Lung (tissue), 11 donors: ENCODE measurements at regions not wholly inside any gene's neighbourhood (a gene's known extent, or its start where the extent isn't known, plus 50 kb on each side); places are given as distances from the start of the nearest gene placed in this dataset.

Experiments used
- ATAC-seq: fragments of 200-7000 bp; cut with Tn5 transposase; one replicate; pipeline ENCODE4 v1.9.1; 2020; ENCODE audit warnings: moderate number of reproducible peaks; ENCODE audit not compliant: insufficient read depth, low FRiP score
- DNase-seq, 3 donors: peaks; one replicate each; pipeline ENCODE4 v3.0.0-alpha.2; 2013 to 2017
- H3K27ac ChIP-seq, 2 donors: one replicate each; pipeline ENCODE4 v1.5.1; 2013; ENCODE audit warnings: mild to moderate bottlenecking in 2 of 2, moderate library complexity in 2 of 2, control low read depth in 1 of 2, inconsistent platforms in 1 of 2, low read depth in 1 of 2, low read length in 1 of 2
- H3K27me3 ChIP-seq, 3 donors: one replicate each; pipeline ENCODE4 v1.5.1; 2013; ENCODE audit warnings: low read length in 2 of 3; ENCODE audit not compliant: control insufficient read depth in 3 of 3, insufficient read depth in 3 of 3
- H3K36me3 ChIP-seq, 4 donors: one replicate each; pipeline ENCODE4 v1.5.1; 2013; ENCODE audit warnings: low read length in 4 of 4, mild to moderate bottlenecking in 1 of 4, moderate library complexity in 1 of 4; ENCODE audit not compliant: control insufficient read depth in 4 of 4, insufficient read depth in 4 of 4
- H3K4me1 ChIP-seq, 5 donors: one replicate each; pipeline ENCODE4 v1.5.1; 2013; ENCODE audit warnings: low read length in 5 of 5, mild to moderate bottlenecking in 2 of 5, moderate library complexity in 1 of 5; ENCODE audit not compliant: control insufficient read depth in 5 of 5, insufficient read depth in 5 of 5
- H3K4me3 ChIP-seq: one replicate; pipeline ENCODE4 v1.5.1; 2013; ENCODE audit warnings: mild to moderate bottlenecking, control low read depth, moderate library complexity
- H3K9ac ChIP-seq, 2 donors: one replicate each; pipeline ENCODE4 v1.5.1; 2013; ENCODE audit warnings: low read length in 2 of 2, control low read depth in 1 of 2; ENCODE audit not compliant: insufficient read depth in 1 of 2
- H3K9me3 ChIP-seq, 4 donors: one replicate each; pipeline ENCODE4 v1.5.1; 2013; ENCODE audit warnings: low read length in 3 of 4, mild to moderate bottlenecking in 1 of 4, moderate library complexity in 1 of 4; ENCODE audit not compliant: control insufficient read depth in 4 of 4, insufficient read depth in 3 of 4
- WGBS, 2 donors: extraction: QIAGEN DNeasy Blood & Tissue Kit; methylation state at CpG; one replicate each; pipeline ENCODE4 v1.1.7; 2013; 5-methylcytosine and 5-hydroxymethylcytosine counted together
- TF ChIP-seq, protein P1 (sequence below): IDR thresholded peaks from 2 replicates; pipeline ENCODE4 v1.5.1; 2012; ENCODE audit warnings: mild to moderate bottlenecking; ENCODE audit errors: control extremely low read depth, extremely low read depth
- donor health status: control.
- donor health status: control.
- donor health status: Bipolar disorder and iron deficiency.
- donor health status: healthy.
- donor health status: DM: yes; HTN: yes; CAD: no.

DNA sequence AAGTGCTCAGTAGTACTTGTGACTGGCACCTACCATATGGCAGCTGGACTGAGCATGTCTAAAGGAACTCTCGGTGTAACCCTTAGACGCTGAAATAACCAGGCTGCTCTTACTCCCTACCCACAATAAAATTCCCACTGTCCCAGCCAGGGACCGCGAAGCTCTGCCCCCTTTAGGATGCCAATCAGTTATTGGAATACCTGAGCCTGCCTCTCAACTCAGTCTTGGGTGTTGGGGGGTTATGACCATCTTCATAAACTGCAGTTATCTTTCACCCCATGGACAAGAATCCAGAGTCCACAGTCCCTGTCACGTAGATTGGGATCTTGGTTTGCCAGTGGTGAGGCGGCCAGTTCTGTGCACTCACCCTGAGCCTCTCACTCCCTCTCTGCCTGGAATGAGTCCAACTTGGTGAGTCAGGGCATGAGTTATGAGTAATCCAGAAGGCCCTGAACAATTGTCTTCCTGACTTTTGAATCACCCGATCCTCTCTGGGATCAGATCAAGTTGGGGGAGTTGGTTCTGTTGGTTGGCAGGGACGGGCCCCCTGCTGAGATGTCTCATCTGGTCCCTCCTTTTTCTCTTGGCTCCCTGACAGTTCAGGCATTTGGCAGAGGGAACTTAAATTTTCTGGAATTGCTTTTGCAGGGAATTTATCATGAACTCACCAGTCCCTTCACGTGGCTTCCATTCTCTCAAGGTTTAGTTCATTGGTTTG, 120.1 kb upstream of the UBE2E1 start:
- Histone ChIP-seq H3K4me3 (no peak overlapping the region), H3K27ac (peak overlapping the region in 1 of 2 donors; percentile 55), H3K9me3 (peaks cover 0 to 2% (median 0%) of the 10 kb centered on the region in 4 donors), H3K27me3 (no peaks in the 10 kb centered on the region), H3K36me3 (no peaks in the 10 kb centered on the region), H3K4me1 (peaks cover 0 to 14% (median 0%) of the 10 kb centered on the region in 5 donors), H3K9ac (no peak overlapping the region)
- DNase-seq (peak; percentile 52 to 76 (median 74)), ATAC-seq (peak; percentile 82)
- 61 to 86% methylated on average over 9 of the region's 9 CpGs for WGBS, 2 donors
- TF ChIP-seq, protein P1, sequence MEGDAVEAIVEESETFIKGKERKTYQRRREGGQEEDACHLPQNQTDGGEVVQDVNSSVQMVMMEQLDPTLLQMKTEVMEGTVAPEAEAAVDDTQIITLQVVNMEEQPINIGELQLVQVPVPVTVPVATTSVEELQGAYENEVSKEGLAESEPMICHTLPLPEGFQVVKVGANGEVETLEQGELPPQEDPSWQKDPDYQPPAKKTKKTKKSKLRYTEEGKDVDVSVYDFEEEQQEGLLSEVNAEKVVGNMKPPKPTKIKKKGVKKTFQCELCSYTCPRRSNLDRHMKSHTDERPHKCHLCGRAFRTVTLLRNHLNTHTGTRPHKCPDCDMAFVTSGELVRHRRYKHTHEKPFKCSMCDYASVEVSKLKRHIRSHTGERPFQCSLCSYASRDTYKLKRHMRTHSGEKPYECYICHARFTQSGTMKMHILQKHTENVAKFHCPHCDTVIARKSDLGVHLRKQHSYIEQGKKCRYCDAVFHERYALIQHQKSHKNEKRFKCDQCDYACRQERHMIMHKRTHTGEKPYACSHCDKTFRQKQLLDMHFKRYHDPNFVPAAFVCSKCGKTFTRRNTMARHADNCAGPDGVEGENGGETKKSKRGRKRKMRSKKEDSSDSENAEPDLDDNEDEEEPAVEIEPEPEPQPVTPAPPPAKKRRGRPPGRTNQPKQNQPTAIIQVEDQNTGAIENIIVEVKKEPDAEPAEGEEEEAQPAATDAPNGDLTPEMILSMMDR, result no peak

DNA sequence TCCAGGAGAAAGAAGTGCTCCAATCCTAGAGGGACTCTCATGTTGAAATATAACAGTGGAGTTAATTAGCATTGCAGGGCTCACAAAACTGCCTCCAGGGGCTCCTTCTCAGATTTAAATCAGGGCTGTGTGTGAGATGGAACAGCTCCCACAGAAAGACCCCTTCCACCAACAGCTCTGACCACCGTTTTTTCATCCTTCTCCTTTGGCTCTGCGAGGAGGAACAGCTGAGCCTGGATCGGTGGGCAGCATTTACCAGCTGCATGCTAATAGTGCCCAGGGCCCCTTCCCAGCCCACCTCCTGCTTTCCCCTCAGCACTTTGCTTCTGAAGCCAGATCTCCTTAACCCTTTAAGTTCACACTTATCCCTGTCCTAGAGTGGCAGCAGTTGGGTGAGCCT, 119.2 kb upstream of the UBE2E1 start:
- DNase-seq, result no peak
- no peak for ATAC-seq

DNA sequence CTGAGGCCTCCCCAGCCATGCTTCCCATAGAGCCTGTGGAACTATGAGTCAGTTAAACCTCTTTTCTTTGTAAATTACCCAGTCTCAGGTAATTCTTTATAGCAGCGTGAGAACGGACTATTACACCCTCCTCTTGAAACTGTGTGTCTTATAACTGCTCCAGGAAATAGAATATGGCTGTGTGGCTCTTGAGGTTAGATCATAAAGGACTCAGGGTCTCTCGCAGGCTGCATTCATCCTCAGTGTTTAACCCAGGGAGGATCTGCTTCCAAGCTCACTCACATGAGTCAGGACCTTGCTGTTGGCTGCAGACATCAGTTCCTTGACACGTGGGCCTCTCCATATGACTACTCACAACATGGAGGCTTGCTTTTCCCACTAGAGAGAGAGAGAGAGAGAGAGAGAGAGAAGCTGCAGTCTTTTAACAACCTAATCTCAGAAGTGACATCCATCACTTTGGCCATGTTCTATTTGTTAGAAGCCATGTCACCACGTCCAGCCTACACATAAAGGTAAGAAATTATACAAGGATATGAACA, 114.3 kb upstream of the UBE2E1 start:
- Histone ChIP-seq H3K27me3 (no peaks in the 10 kb centered on the region), H3K27ac (no peak overlapping the region), H3K4me1 (peaks cover 0 to 6% (median 0%) of the 10 kb centered on the region in 5 donors), H3K9ac (no peak overlapping the region), H3K9me3 (peaks cover 0 to 2% (median 0%) of the 10 kb centered on the region in 4 donors), H3K4me3 (no peak overlapping the region), H3K36me3 (no peaks in the 10 kb centered on the region)
- DNase-seq (no peak), ATAC-seq (no peak)
- WGBS, 2 donors, result 88 to 91% methylated on average over 5 of the region's 5 CpGs
- TF ChIP-seq, protein P1, result no peak

More for the DNA sequence above, 119.2 kb upstream of the UBE2E1 start:
- Histone ChIP-seq H3K27me3 (no peaks in the 10 kb centered on the region), H3K9ac (no peak overlapping the region), H3K9me3 (peaks cover 0 to 2% (median 0%) of the 10 kb centered on the region in 4 donors), H3K27ac (no peak overlapping the region), H3K4me1 (peaks cover 0 to 14% (median 0%) of the 10 kb centered on the region in 5 donors), H3K4me3 (no peak overlapping the region), H3K36me3 (no peaks in the 10 kb centered on the region)
- WGBS, 2 donors, result 89 to 91% methylated on average over 3 of the region's 3 CpGs
- TF ChIP-seq, protein P1, result no peak
